SU-DHL-6 (cell line): ENCODE measurements at regions not wholly inside any gene's neighbourhood (a gene's known extent, or its start where the extent isn't known, plus 50 kb on each side); places are given as distances from the start of the nearest gene placed in this dataset.
"Not testable (repeated sequence)": the region's sequence is repeated elsewhere in the genome, so short reads cannot be mapped to it uniquely, and the experiment has no call there.

Experiments used
- H2AFZ ChIP-seq: fragments of 200-600 bp; sonication (generic); 2 replicates; pipeline ENCODE4 v1.6.1; 2014; ENCODE audit warnings: low read depth, mild to moderate bottlenecking, moderate library complexity, mixed read lengths, antibody characterized with exemption, low read length; ENCODE audit not compliant: severe bottlenecking
- H3F3A ChIP-seq: fragments of 200-600 bp; shearing (Covaris generic); 2 replicates; pipeline ENCODE4 v1.6.0; 2016; ENCODE audit warnings: antibody characterized with exemption, mild to moderate bottlenecking; ENCODE audit not compliant: insufficient read depth
- H3K27ac ChIP-seq: fragments of 200-600 bp; sonication (generic); 2 replicates; pipeline ENCODE4 v1.5.1; 2016; ENCODE audit warnings: low read depth, mild to moderate bottlenecking, low read length, moderate library complexity, mixed read lengths
- H3K27me3 ChIP-seq: fragments of 200-600 bp; sonication (generic), shearing (Covaris generic); 2 replicates; pipeline ENCODE4 v1.6.0; 2014; ENCODE audit warnings: mild to moderate bottlenecking, low read length
- H3K36me3 ChIP-seq: fragments of 200-600 bp; sonication (generic); 2 replicates; pipeline ENCODE4 v1.6.1; 2014; ENCODE audit warnings: mild to moderate bottlenecking, low read length, mixed read lengths
- H3K4me2 ChIP-seq: fragments of 300-600, 200-600 bp; shearing (Covaris generic), sonication (generic); 2 replicates; pipeline ENCODE4 v1.6.0; 2014; ENCODE audit warnings: low read length, low read depth, mild to moderate bottlenecking; ENCODE audit not compliant: poor library complexity, severe bottlenecking
- H3K4me3 ChIP-seq: fragments of 200-600 bp; sonication (generic); 2 replicates; pipeline ENCODE4 v1.5.1; 2014; ENCODE audit warnings: antibody characterized with exemption, low read length, mild to moderate bottlenecking, mixed read lengths; ENCODE audit not compliant: insufficient read depth, poor library complexity, severe bottlenecking
- H3K79me2 ChIP-seq: fragments of 200-600 bp; sonication (generic); 2 replicates; pipeline ENCODE4 v1.6.1; 2014; ENCODE audit warnings: mild to moderate bottlenecking, low read length, moderate library complexity; ENCODE audit not compliant: insufficient read depth
- H3K9ac ChIP-seq: fragments of 200-600 bp; sonication (generic); 2 replicates; pipeline ENCODE4 v1.7.0; 2014; ENCODE audit warnings: mild to moderate bottlenecking, low read length
- H3K9me2 ChIP-seq: fragments of 200-600 bp; sonication (generic); replicated peaks from 2 replicates; pipeline ENCODE4 v1.6.1; 2014; ENCODE audit warnings: low read length; ENCODE audit not compliant: insufficient read depth
- H3K9me3 ChIP-seq: fragments of 200-600 bp; sonication (generic); 2 replicates; pipeline ENCODE4 v1.6.1; 2014; ENCODE audit warnings: low read length, mixed read lengths; ENCODE audit not compliant: insufficient read depth
- H4K20me1 ChIP-seq: fragments of 200-600 bp; sonication (generic); 2 replicates; pipeline ENCODE4 v1.6.1; 2014; ENCODE audit warnings: low read depth, mild to moderate bottlenecking, antibody characterized with exemption, low read length, moderate library complexity, mixed read lengths
- CTCF ChIP-seq: fragments of 200-600 bp; sonication (generic); IDR thresholded peaks from one replicate; pipeline ENCODE4 v1.5.1; 2017; ENCODE audit warnings: antibody characterized with exemption, mild to moderate bottlenecking, low read length, moderate library complexity; ENCODE audit not compliant: insufficient read depth, poor library complexity, severe bottlenecking
- EZH2phosphoT487 ChIP-seq: fragments of 200-600 bp; sonication (generic), shearing (Covaris generic); conservative IDR thresholded peaks from 2 replicates; pipeline ENCODE4 v1.6.1; 2018; ENCODE audit warnings: mild to moderate bottlenecking, antibody characterized with exemption, low read length, moderate library complexity, mixed read lengths

- not testable (repeated sequence) for H4K20me1 ChIP-seq, H3K36me3 ChIP-seq
Measured at GRCh38 chr15:19901414-19901813, 640.2 kb downstream of the GOLGA6L6 start.

GRCh38 chr15:19899021-19899824 lies 642.4 kb downstream of the GOLGA6L6 start:
- H3K9me2 ChIP-seq: no peaks in the 10 kb centered on the region
- no peaks in the 10 kb centered on the region for H3K9me3 ChIP-seq
- H4K20me1 ChIP-seq: no peaks in the 10 kb centered on the region
- TF ChIP-seq CTCF: no peak
- TF ChIP-seq EZH2phosphoT487: no peak
- H2AFZ ChIP-seq: no peak overlapping the region
- no peak overlapping the region for H3K27ac ChIP-seq
- H3K79me2 ChIP-seq: no peaks in the 10 kb centered on the region
- H3K4me2 ChIP-seq: no peak overlapping the region
- H3F3A ChIP-seq: no peaks in the 10 kb centered on the region
- H3K4me3 ChIP-seq: no peak overlapping the region
- no peaks in the 10 kb centered on the region for H3K36me3 ChIP-seq
- H3K9ac ChIP-seq: no peak overlapping the region
- H3K27me3 ChIP-seq: no peaks in the 10 kb centered on the region

More at GRCh38 chr15:19901414-19901813, 640.2 kb downstream of the GOLGA6L6 start:
- H3K27me3 ChIP-seq, H3K9me3 ChIP-seq, H3K79me2 ChIP-seq, H3K4me3 ChIP-seq, H2AFZ ChIP-seq, H3F3A ChIP-seq, H3K4me2 ChIP-seq, H3K27ac ChIP-seq, H3K9me2 ChIP-seq, H3K9ac ChIP-seq: not testable (repeated sequence)

GRCh38 chr15:19888811-19889210 lies 652.8 kb downstream of the GOLGA6L6 start:
- not testable (repeated sequence) for H3K79me2 ChIP-seq, H4K20me1 ChIP-seq, H3F3A ChIP-seq, H3K9ac ChIP-seq, H3K9me3 ChIP-seq, H3K4me3 ChIP-seq, H3K4me2 ChIP-seq, H3K27me3 ChIP-seq, H2AFZ ChIP-seq, H3K9me2 ChIP-seq, H3K27ac ChIP-seq, H3K36me3 ChIP-seq

- H4K20me1 ChIP-seq, H2AFZ ChIP-seq, H3K4me3 ChIP-seq, H3K27me3 ChIP-seq, H3K9me3 ChIP-seq, H3K9me2 ChIP-seq, H3K9ac ChIP-seq, H3K36me3 ChIP-seq, H3K79me2 ChIP-seq, H3F3A ChIP-seq: not testable (repeated sequence)
- Histone ChIP-seq H3K4me2 (peak overlapping the region; percentile 46), H3K27ac (peak overlapping the region; percentile 26; the same call in 1 of the 2 replicates)
Measured at GRCh38 chr15:19844061-19844460, 697.5 kb downstream of the GOLGA6L6 start.
